GM19351 (cell line): ENCODE measurements at regions not wholly inside any gene's neighbourhood (a gene's known extent, or its start where the extent isn't known, plus 50 kb on each side); places are given as distances from the start of the nearest gene placed in this dataset.

Experiments
- ATAC-seq: cut with Tn5 transposase; IDR thresholded peaks from one replicate; pipeline ENCODE4 v1.9.1; 2021; ENCODE audit warnings: mild to moderate bottlenecking, moderate library complexity; ENCODE audit not compliant: unreplicated experiment

- ATAC-seq, result no peak
Observed at GRCh38 chr11:59263225-59263894, 50.6 kb upstream of the MPEG1 start.
